GM12864 (cell line): ENCODE measurements at regions not wholly inside any gene's neighbourhood (a gene's known extent, or its start where the extent isn't known, plus 50 kb on each side); places are given as distances from the start of the nearest gene placed in this dataset.

Source experiments
- DNase-seq: peaks from one replicate; pipeline ENCODE4 v3.0.0-alpha.2; 2011; ENCODE audit warnings: low read depth
- H3K4me3 ChIP-seq: 2 replicates; pipeline ENCODE4 v1.5.1; 2011; ENCODE audit warnings: mild to moderate bottlenecking, low read depth, low read length, control low read depth
- TF ChIP-seq, protein P1 (sequence below): IDR thresholded peaks from 2 replicates; pipeline ENCODE4 v1.5.1; 2011; ENCODE audit warnings: low read depth, mild to moderate bottlenecking, moderate library complexity, low read length, control low read depth, inconsistent platforms; ENCODE audit errors: missing control alignments

DNA sequence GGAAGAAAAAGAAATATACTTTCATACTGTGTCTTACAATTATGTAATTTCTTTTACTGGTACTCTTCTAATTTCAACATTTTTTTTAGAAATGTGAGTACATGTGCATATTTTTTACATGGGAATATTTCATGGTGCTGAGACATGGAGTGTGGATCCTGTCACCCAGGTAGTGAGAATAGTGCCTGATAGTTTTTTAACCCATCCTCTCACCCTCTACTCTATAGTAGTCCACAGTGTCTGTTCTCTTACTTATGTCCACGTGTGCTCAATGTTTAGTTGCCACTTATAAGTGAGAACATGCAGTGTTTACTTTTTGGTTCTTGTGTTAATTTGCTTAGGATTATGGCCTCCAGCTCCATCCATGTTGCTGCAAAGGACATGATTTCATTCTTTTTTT, 548.8 kb downstream of the AACS start:
- H3K4me3 ChIP-seq, result no peak overlapping the region
- DNase-seq, result no peak
- TF ChIP-seq, protein P1, sequence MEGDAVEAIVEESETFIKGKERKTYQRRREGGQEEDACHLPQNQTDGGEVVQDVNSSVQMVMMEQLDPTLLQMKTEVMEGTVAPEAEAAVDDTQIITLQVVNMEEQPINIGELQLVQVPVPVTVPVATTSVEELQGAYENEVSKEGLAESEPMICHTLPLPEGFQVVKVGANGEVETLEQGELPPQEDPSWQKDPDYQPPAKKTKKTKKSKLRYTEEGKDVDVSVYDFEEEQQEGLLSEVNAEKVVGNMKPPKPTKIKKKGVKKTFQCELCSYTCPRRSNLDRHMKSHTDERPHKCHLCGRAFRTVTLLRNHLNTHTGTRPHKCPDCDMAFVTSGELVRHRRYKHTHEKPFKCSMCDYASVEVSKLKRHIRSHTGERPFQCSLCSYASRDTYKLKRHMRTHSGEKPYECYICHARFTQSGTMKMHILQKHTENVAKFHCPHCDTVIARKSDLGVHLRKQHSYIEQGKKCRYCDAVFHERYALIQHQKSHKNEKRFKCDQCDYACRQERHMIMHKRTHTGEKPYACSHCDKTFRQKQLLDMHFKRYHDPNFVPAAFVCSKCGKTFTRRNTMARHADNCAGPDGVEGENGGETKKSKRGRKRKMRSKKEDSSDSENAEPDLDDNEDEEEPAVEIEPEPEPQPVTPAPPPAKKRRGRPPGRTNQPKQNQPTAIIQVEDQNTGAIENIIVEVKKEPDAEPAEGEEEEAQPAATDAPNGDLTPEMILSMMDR, result no peak

DNA sequence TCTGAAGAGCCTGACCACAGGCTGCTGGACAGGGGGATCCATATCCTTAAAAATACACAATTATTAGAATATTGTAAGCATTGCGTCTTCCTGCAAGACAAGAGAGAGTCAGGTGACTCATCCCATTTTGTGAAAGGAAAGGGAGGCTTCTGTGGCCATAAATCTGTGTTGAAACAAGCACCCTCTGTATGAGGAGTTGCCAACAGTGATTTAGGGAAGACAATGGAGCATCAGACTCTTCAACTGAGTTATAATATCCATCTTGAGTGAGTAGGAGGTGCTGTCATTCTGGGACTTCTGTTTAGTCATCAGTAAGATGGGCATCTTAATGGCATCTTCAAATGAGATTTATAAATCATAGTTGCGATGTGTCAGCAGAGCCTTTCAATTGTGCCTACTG, 554.5 kb downstream of the AACS start:
- TF ChIP-seq, protein P1, result no peak
- no peak for DNase-seq
- no peak overlapping the region for H3K4me3 ChIP-seq

DNA sequence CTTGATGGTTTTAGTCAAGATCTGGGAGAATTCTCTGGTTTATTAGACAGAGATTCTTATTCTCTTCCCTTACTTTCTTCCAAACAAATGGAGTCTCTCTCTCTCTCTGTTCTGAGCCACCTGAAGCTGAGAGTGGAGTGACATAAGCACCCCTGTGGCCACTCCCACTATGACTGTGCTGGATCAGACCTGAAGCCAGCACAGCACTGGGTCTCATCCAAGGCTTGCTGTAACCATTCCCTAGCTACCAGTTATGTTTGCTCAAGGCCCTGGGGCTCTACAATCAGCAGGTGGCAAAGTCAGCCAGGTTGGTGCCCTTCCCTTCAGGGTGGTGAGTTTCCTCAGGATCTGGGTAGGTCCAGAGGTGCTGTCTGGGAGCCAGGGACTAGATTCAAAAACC, 568.5 kb downstream of the AACS start:
- no peak for DNase-seq
- TF ChIP-seq, protein P1, result no peak
- H3K4me3 ChIP-seq, result no peak overlapping the region

DNA sequence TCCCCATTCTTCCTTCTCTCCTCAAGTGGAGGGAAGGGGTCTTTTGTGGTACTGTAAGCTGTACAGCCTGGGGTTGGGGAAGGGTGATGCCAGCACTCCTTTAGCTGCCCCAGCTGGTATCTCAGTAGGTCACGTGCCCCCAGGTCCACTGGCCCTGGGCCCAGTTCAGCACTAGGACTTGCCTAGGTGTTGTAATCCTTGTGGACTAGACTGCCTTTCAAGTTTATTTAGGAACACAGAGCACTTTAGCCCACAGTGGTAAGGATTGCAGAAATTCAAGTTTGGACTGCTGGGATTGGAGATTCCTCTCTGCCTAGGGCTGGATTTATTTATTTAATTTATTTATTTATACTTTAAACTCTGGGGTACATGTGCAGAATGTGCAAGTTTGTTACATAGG, 569.6 kb downstream of the AACS start:
- TF ChIP-seq, protein P1, result no peak

DNA sequence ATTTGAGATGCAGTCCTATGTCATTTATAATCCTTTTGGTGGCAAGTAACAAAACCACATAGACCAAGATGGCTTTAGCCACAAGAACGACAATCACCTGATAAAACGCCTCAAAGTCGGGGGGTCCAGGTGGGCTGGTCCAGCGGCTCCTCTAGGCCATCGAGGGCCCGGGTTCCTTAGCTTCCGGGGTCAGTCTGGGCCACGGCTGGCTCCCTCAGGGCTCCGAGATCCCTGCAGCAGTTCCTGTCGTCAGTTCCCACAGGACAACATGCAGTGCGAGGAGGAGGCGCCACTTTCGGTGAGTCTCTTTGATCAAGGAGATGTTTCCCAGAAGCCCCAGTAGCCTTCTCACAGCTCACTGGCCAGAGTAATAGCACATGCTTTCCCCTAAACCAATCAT, 574.6 kb downstream of the AACS start:
- H3K4me3 ChIP-seq, result no peak overlapping the region
- DNase-seq, result no peak
- TF ChIP-seq, protein P1, result no peak

More for the DNA sequence above, 569.6 kb downstream of the AACS start:
- no peak for DNase-seq
- no peak overlapping the region for H3K4me3 ChIP-seq

DNA sequence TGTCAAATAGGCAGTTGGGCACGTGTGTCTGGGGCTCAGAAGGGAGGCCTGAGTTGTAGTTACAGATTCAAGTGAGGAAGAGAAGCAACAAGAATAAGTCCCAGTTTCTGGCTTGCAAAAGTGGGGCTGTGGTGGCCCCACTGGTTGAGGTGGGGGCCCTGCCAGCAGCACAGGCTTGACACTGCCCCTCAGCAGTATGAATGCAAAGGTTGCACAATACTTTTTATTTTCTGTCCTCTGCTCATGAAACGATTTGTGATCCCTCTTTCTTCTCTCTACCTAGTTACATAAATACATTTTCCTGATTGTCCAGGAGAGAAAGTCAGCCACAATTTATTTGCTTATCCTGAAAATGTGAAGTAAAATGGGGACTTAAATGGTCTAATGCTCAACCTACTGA, 577.8 kb downstream of the AACS start:
- TF ChIP-seq, protein P1, result no peak
- H3K4me3 ChIP-seq, result no peak overlapping the region
- DNase-seq, result no peak

DNA sequence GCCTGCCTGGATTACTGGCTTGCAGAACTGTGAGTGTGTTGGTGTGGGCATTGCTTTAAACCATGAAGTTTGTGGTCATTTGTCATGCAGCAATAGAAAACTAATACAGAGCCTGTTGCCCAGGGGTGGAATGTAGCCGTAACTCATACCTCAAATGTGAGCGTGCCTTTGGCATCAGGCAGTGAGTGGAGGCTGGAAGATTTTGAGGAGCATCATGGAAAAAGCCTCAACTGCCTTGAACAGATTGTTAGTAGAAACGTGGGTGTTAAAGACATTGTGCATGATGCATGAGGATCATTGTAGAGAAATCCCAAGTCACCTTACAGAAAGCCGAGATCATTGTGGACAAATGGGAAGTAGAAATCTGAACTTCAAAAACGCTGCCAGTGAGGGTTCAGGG, 580.5 kb downstream of the AACS start:
- no peak for DNase-seq
- H3K4me3 ChIP-seq, result no peak overlapping the region
- TF ChIP-seq, protein P1, result no peak
